NCI-H1436 (cell line): ENCODE measurements at regions not wholly inside any gene's neighbourhood (a gene's known extent, or its start where the extent isn't known, plus 50 kb on each side); places are given as distances from the start of the nearest gene placed in this dataset.

Source experiments
- DNase-seq: peaks from one replicate; lab custom pipeline; 2025; lab: John Stamatoyannopoulos, UW

- DNase-seq: no peak
Measured at GRCh38 chr2:128751746-128752145, 433.1 kb upstream of the HS6ST1 start.

GRCh38 chr2:128752691-128753263, 434.1 kb upstream of the HS6ST1 start:
- no peak for DNase-seq

GRCh38 chr2:128753321-128753720, 434.7 kb upstream of the HS6ST1 start:
- no peak for DNase-seq

- no peak for DNase-seq
Measured at GRCh38 chr2:128753800-128754199, 435.1 kb upstream of the HS6ST1 start.

- DNase-seq: no peak
Measured at GRCh38 chr2:128754246-128754724, 435.6 kb upstream of the HS6ST1 start.

- DNase-seq: no peak
Measured at GRCh38 chr2:128755695-128756364, 437.2 kb upstream of the HS6ST1 start.

GRCh38 chr2:128756365-128756717, 437.7 kb upstream of the HS6ST1 start:
- no peak for DNase-seq

- no peak for DNase-seq
Measured at GRCh38 chr2:128765811-128766210, 447.1 kb upstream of the HS6ST1 start.

- DNase-seq: no peak
Measured at GRCh38 chr2:128768041-128768440, 449.4 kb upstream of the HS6ST1 start.

- DNase-seq: no peak
Measured at GRCh38 chr2:128769457-128770142, 450.9 kb upstream of the HS6ST1 start.

GRCh38 chr2:128770143-128771085, 451.7 kb upstream of the HS6ST1 start:
- DNase-seq: no peak

- no peak for DNase-seq
Measured at GRCh38 chr2:128771401-128771800, 452.7 kb upstream of the HS6ST1 start.

- no peak for DNase-seq
Measured at GRCh38 chr2:128772671-128773070, 454.0 kb upstream of the HS6ST1 start.

GRCh38 chr2:128773641-128774319, 455.1 kb upstream of the HS6ST1 start:
- no peak for DNase-seq

GRCh38 chr2:128774320-128775216, 455.9 kb upstream of the HS6ST1 start:
- DNase-seq: no peak

GRCh38 chr2:128775217-128775913, 456.7 kb upstream of the HS6ST1 start:
- DNase-seq: no peak

GRCh38 chr2:128775914-128776285, 457.2 kb upstream of the HS6ST1 start:
- no peak for DNase-seq

GRCh38 chr2:128776461-128777195, 458.0 kb upstream of the HS6ST1 start:
- DNase-seq: no peak
